Activated T-cell treated with anti-CD3 and anti-CD28 coated beads, Interleukin-2, amount 50 U/mL, for 48 hours (primary cell): ENCODE measurements at regions not wholly inside any gene's neighbourhood (a gene's known extent, or its start where the extent isn't known, plus 50 kb on each side); places are given as distances from the start of the nearest gene placed in this dataset.
A peak's percentile ranks its signal among the peaks of the same experiment; 100 is the strongest.

ENCODE experiments used
- DNase-seq, 2 experiments: peaks; one replicate each; pipeline ENCODE4 v3.0.0-alpha.2; 2020

- DNase-seq, result no peak
Observed at GRCh38 chr15:70488941-70489848, 274.2 kb downstream of the UACA start.

GRCh38 chr15:70488002-70488605, 275.3 kb downstream of the UACA start:
- peak; percentile 88 for DNase-seq

GRCh38 chr15:70487387-70487740, 276.0 kb downstream of the UACA start:
- no peak for DNase-seq

- DNase-seq, result peak; percentile 91 to 92
Observed at GRCh38 chr15:70486451-70487386, 276.6 kb downstream of the UACA start.

- no peak for DNase-seq
Observed at GRCh38 chr15:70486012-70486411, 277.3 kb downstream of the UACA start.

- no peak for DNase-seq
Observed at GRCh38 chr15:70484993-70485392, 278.4 kb downstream of the UACA start.

- DNase-seq, result no peak
Observed at GRCh38 chr15:70483513-70483912, 279.8 kb downstream of the UACA start.

GRCh38 chr15:70480196-70480856, 283.0 kb downstream of the UACA start:
- peak; percentile 84 to 85 for DNase-seq

- no peak for DNase-seq
Observed at GRCh38 chr15:70479785-70480184, 283.6 kb downstream of the UACA start.

- DNase-seq, result peak in 1 of 2 experiments; percentile 34
Observed at GRCh38 chr15:70479056-70479455, 284.3 kb downstream of the UACA start.

GRCh38 chr15:70478251-70478990, 284.9 kb downstream of the UACA start:
- DNase-seq, result peak in 1 of 2 experiments; percentile 57

- no peak for DNase-seq
Observed at GRCh38 chr15:70477750-70478250, 285.6 kb downstream of the UACA start.

GRCh38 chr15:70476441-70476840, 286.9 kb downstream of the UACA start:
- DNase-seq, result no peak

GRCh38 chr15:70475921-70476320, 287.4 kb downstream of the UACA start:
- no peak for DNase-seq

- DNase-seq, result no peak
Observed at GRCh38 chr15:70475407-70475781, 288.0 kb downstream of the UACA start.

GRCh38 chr15:70474471-70475406, 288.6 kb downstream of the UACA start:
- DNase-seq, result no peak

- no peak for DNase-seq
Observed at GRCh38 chr15:70473581-70474370, 289.6 kb downstream of the UACA start.

- no peak for DNase-seq
Observed at GRCh38 chr15:70471517-70471916, 291.8 kb downstream of the UACA start.

GRCh38 chr15:70470556-70471191, 292.7 kb downstream of the UACA start:
- DNase-seq, result no peak
